ENCODE measurements at regions not wholly inside any gene's neighbourhood (a gene's known extent, or its start where the extent isn't known, plus 50 kb on each side); places are given as distances from the start of the nearest gene placed in this dataset.

GRCh38 chr5:124252747-124253146 is 493.7 kb downstream of the ZNF608 start:
- in situ Hi-C loops (cut with MboI; ENCODE audit: low sequenced_read_pairs in 4 of 4) (no loop called here), intact Hi-C loops (cut with DNase I; ENCODE audit: low total_unique reads) (no loop called here)
- no peak for DNase-seq
- no peak for ATAC-seq
- Histone ChIP-seq H3K4me3 (no peak overlapping the region), H3K9me3 (no peaks in the 10 kb centered on the region), H3K27ac (no peak overlapping the region), H3K4me1 (peaks cover 0 to 3% of the 10 kb centered on the region in 2 donors), H3K27me3 (no peaks in the 10 kb centered on the region), H3K36me3 (no peaks in the 10 kb centered on the region)
- TF ChIP-seq POLR2A (IDR thresholded peaks at IDR 0.05) (no peak), CTCF (IDR thresholded peaks at IDR 0.05 in 4 of 5, conservative IDR thresholded peaks at IDR 0.05 in 1 of 5) (no peak)

GRCh38 chr5:124252191-124252638 is 494.2 kb downstream of the ZNF608 start:
- DNase-seq (no peak), ATAC-seq (no peak)
- no peak overlapping the region for H3K27ac ChIP-seq
- peaks cover 0 to 3% of the 10 kb centered on the region in 2 donors for H3K4me1 ChIP-seq
- H3K27me3 ChIP-seq, result no peaks in the 10 kb centered on the region
- no peak overlapping the region for H3K4me3 ChIP-seq
- H3K36me3 ChIP-seq, result no peaks in the 10 kb centered on the region
- H3K9me3 ChIP-seq, result no peaks in the 10 kb centered on the region
- TF ChIP-seq POLR2A (IDR thresholded peaks at IDR 0.05) (no peak), CTCF (IDR thresholded peaks at IDR 0.05 in 4 of 5, conservative IDR thresholded peaks at IDR 0.05 in 1 of 5) (no peak)
- in situ Hi-C loops (cut with MboI; ENCODE audit: low sequenced_read_pairs in 4 of 4) (no loop called here), intact Hi-C loops (cut with DNase I; ENCODE audit: low total_unique reads) (no loop called here)

- Histone ChIP-seq H3K36me3 (no peaks in the 10 kb centered on the region), H3K27me3 (no peaks in the 10 kb centered on the region), H3K4me1 (no peaks in the 10 kb centered on the region), H3K27ac (no peak overlapping the region), H3K4me3 (no peak overlapping the region), H3K9me3 (no peaks in the 10 kb centered on the region)
- TF ChIP-seq CTCF (IDR thresholded peaks at IDR 0.05 in 4 of 5, conservative IDR thresholded peaks at IDR 0.05 in 1 of 5) (no peak), POLR2A (IDR thresholded peaks at IDR 0.05) (no peak)
- in situ Hi-C loops (cut with MboI; ENCODE audit: low sequenced_read_pairs in 4 of 4), result no loop called here
- ATAC-seq, result no peak
- no peak for DNase-seq
- intact Hi-C loops (cut with DNase I; ENCODE audit: low total_unique reads), result no loop called here
Observed at GRCh38 chr5:124245276-124245675, 501.2 kb downstream of the ZNF608 start.

- in situ Hi-C loops (cut with MboI; ENCODE audit: low sequenced_read_pairs in 4 of 4), result no loop called here
- H3K36me3 ChIP-seq, result no peaks in the 10 kb centered on the region
- H3K27ac ChIP-seq, result no peak overlapping the region
- no peaks in the 10 kb centered on the region for H3K27me3 ChIP-seq
- DNase-seq (no peak), ATAC-seq (no peak)
- intact Hi-C loops (cut with DNase I; ENCODE audit: low total_unique reads), result no loop called here
- no peaks in the 10 kb centered on the region for H3K4me1 ChIP-seq
- H3K4me3 ChIP-seq, result no peak overlapping the region
- no peaks in the 10 kb centered on the region for H3K9me3 ChIP-seq
- TF ChIP-seq POLR2A (IDR thresholded peaks at IDR 0.05), result no peak
- no peak for TF ChIP-seq CTCF (IDR thresholded peaks at IDR 0.05 in 4 of 5, conservative IDR thresholded peaks at IDR 0.05 in 1 of 5)
Observed at GRCh38 chr5:124240732-124241131, 505.7 kb downstream of the ZNF608 start.

GRCh38 chr5:124239572-124239971 is 506.9 kb downstream of the ZNF608 start:
- no peaks in the 10 kb centered on the region for H3K4me1 ChIP-seq
- no peaks in the 10 kb centered on the region for H3K9me3 ChIP-seq
- no peak for DNase-seq
- H3K27me3 ChIP-seq, result no peaks in the 10 kb centered on the region
- no peak for ATAC-seq
- H3K36me3 ChIP-seq, result no peaks in the 10 kb centered on the region
- H3K27ac ChIP-seq, result no peak overlapping the region
- no peak overlapping the region for H3K4me3 ChIP-seq
- in situ Hi-C loops (cut with MboI; ENCODE audit: low sequenced_read_pairs in 4 of 4), result no loop called here
- TF ChIP-seq CTCF (IDR thresholded peaks at IDR 0.05 in 4 of 5, conservative IDR thresholded peaks at IDR 0.05 in 1 of 5), result no peak
- TF ChIP-seq POLR2A (IDR thresholded peaks at IDR 0.05), result no peak
- intact Hi-C loops (cut with DNase I; ENCODE audit: low total_unique reads), result no loop called here

Data from gastrocnemius medialis (tissue), 4 donors.